ENCODE measurements at regions not wholly inside any gene's neighbourhood (a gene's known extent, or its start where the extent isn't known, plus 50 kb on each side); places are given as distances from the start of the nearest gene placed in this dataset.
"Not testable (repeated sequence)": the region's sequence is repeated elsewhere in the genome, so short reads cannot be mapped to it uniquely, and the experiment has no call there.

DNA sequence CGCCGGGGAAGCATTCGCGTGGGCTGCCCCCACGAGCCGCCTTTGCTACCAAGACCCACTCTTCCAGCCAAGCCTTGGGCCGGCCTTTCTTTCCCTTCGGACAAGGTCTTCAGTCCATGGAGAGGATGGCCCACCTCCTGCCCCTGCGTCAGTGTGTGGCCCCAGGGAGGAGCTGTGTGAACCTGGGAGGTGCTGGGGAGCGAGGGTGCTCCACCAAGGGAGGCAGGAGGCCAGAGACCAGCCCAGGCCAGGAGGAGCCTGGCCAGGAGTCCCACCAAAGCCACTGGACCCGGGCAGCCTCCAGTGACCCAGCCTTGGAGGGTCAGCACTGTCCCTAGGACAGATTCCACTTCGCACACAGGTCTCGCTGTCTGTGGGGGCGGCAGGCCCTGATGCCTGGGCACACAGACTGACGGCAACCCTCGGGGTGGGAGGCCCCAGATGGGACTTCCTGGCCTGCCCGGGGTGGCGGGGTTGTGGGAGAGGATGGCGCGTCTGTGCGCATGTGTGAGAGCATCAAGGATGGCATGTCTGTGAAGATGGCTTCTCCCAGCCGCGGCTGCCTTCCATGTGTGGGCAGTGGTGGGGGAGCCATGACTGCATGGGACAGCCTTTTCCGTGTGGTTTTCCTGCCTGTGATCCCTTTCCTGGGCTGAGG is 113.3 kb upstream of the LPCAT1 start:
- no peak for DNase-seq (ENCODE audit: low read depth)

DNA sequence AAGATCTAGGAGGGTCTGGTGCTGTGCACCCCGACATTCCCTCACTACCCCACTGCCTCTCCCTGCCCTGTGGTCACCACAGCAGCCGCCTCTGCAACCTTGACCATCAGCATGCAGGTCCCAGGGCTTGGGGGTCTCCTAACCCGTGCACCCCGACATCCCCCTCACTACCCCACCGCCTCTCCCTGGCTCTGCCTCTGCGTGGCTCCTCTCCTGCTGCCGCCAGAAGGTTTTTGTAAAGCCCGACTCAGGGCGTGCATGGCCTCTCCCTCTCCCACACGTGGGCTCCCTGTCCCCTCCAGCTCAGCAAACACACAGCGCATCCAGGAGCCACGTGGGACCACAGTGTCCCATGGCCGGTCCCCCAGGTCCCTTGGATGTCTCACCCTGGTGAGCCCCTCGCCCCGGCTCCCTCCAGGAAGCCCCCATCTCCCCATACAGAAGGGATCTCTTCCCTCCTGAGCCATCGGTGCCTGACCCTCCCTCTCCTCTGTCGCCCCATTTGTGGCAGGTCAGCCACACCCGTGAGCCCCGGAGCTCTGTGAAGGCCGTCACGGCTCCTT is 112.5 kb upstream of the LPCAT1 start:
- DNase-seq (ENCODE audit: low read depth), result not testable (repeated sequence)

DNA sequence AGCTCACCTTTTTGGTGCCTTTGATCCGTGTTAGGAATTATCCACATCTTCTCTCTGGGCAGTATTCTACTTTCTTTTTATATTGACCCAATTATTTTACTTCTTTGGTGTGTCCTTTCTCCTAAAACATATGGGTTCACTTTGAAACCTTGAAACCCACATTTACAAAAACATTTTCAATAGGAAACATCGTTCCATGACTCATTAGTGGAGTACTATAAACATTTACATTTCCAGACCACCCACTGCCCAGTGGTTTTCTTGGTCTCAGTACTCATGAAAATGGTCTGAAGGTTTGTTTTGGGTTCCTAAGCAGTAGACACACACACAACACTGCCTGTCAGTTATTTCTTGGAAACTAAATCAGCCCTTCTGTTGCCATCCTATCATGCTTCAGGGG is 111.7 kb upstream of the LPCAT1 start:
- not testable (repeated sequence) for DNase-seq (ENCODE audit: low read depth)

DNA sequence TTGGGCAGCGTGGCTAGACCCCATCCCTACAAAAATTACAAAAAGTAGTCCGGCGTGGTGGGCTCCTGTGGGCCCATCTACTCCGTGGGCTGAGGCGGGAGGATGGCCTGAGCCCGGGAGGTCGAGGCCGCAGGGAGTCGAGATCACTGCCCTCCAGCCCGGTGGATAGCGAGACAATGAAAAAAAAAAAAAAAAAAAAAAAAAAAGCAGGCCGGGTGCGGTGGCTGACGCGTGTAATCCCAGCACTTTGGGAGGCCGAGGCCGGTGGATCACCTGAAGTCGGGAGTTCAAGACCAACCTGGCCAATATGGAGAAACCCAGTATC is 110.5 kb upstream of the LPCAT1 start:
- no peak for DNase-seq (ENCODE audit: low read depth)

DNA sequence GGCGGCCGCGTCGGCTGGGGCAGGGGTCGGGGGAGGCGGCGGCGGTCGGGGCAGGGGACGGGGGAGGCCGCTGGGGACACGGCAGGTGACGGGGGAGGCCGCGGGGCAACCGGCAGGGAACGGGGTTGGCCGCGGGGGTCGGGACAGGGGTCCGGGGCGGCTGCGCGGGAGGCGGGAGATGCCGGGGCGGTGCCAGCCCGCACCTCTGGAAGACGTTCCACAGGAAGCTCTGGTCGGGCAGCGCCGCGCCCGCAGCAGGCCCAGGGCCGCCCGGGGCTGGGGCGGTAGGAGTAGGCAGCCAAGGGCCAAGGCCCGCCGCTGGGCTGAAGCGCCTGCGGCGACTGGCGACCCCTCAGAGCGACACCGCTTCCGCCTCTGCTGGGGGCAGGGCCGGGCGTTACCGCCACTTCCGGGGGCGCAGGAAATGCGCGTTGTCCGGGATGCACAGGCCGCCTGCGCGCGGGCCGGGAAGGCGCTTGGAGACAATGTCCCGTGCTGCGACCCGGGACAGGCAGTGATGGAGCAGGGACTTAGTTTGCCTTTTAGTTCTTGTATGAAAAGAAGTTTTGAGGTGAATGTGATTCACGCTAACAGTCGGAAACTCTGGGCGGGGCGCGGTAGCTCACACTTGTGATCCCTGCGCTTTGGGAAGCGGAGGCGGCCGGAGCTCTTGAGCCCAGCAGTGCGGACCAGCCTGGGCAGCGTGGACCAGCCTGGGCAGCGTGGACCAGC is 110.0 kb upstream of the LPCAT1 start:
- DNase-seq (ENCODE audit: low read depth), result peak; percentile 70

DNA sequence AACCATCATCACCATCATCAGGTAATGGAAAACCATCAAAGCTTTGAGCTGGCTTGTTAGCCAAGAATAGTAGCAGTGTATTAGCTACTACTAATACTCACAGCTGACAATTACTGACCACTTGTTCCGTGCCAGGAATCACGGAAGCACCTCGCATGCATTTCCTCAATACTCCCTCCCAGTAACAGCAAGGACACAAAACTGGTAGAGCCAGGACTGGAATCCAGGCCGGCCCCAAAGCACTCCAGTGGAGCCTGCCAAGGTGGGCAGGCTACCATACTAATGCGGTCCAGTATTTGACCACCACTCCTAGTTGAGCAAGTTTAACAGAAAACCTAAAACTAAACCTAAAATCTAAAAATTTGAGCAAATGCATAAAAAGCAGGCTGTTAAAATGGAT is 107.2 kb upstream of the LPCAT1 start:
- not testable (repeated sequence) for DNase-seq (ENCODE audit: low read depth)

DNA sequence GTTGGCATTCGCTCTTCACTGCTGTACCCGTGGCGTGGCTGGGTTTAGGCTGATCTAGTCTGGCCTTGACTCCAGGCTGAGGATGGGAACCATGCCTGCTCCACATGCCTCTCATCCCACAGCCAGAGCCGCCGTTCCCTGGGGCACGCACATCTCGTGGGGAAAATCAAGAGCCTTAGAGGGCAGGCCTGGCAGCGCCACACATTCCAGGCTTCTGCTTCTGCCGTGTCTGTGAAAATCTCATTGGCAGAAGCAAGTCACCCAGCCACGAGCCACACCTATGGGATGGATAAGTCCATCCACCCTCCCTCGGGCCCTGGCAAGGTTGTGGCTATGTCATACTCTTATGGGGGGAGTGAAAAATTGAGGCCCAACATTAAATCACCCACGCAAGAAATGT is 102.6 kb upstream of the LPCAT1 start:
- DNase-seq (ENCODE audit: low read depth), result not testable (repeated sequence)

DNA sequence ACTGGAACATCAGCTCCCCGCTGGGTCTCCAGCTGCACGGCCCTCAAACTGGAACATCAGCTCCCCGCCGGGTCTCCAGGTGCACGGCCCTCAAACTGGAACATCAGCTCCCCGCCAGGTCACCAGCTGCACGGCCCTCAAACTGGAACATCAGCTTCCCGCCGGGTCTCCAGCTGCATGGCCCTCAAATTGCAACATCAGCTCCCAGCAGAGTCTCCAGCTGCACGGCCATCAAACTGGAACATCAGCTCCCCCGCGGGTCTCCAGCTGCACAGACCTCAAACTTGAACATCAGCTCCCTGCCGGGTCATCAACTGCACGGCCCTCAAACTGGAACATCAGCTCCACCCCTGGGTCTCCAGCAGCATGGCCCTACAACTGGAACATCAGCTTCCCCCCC is 95.8 kb upstream of the LPCAT1 start:
- not testable (repeated sequence) for DNase-seq (ENCODE audit: low read depth)

DNA sequence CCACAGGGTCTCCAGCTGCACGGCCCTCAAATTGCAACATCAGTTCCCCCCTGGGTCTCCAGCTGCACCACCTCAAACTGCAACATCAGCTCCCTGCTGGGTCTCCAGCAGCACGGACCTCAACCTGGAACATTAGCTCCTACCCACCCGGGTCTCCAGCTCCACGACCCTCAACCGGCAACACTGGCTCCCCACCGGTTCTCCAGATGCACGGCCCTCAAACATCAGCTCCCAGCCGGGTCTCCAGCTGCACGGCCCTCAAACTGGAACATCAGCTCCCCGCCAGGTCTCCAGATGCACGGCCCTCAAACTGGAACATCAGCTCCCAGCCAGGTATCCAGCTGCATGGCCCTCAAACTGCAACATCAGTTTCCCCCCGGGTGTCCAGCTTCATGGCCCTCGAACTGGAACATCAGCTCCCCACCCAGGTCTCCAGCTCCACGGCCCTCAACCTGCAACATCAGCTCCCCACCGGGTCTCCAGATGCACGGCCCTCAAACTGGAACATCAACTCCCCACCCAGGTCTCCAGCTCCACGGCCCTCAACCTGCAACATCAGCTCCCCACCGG is 94.6 kb upstream of the LPCAT1 start:
- DNase-seq (ENCODE audit: low read depth), result not testable (repeated sequence)

DNA sequence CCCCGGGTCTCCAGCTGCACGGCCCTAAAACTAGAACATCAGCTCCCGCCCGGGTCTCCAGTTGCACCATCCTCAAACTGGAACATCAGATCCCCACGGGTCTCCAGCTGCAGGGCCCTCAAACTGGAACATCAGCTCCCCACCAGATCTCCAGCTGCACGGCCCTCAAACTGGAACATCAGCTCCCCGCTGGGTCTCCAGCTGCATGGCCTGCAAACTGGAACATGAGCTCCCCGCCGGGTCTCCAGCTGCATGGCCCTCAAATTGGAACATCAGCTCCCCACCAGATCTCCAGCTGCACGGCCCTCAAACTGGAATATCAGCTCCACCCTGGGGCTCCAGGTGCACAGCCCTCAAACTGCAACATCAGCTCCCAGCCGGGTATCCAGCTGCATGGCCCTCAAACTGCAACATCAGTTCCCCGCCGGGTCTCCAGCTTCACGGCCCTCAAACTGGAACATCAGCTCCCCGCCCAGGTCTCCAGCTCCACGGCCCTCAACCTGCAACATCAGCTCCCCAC is 93.5 kb upstream of the LPCAT1 start:
- DNase-seq (ENCODE audit: low read depth), result not testable (repeated sequence)

DNA sequence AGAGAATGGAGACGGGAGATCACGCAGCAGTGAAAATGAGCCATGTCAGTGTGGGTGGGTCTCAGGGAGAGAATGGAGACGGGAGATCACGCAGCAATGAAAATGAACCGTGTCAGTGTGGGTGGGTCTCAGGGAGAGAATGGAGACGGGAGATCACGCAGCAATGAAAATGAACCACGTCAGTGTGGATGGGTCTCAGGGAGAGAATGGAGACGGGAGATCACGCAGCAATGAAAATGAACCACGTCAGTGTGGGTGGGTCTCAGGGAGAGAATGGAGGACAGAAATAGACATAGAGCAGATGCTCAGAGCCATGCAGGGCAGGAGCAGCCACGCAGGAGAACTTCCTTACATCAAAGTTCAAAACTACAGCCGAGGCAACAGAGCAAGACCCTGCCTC is 89.8 kb upstream of the LPCAT1 start:
- DNase-seq (ENCODE audit: low read depth), result not testable (repeated sequence)

DNA sequence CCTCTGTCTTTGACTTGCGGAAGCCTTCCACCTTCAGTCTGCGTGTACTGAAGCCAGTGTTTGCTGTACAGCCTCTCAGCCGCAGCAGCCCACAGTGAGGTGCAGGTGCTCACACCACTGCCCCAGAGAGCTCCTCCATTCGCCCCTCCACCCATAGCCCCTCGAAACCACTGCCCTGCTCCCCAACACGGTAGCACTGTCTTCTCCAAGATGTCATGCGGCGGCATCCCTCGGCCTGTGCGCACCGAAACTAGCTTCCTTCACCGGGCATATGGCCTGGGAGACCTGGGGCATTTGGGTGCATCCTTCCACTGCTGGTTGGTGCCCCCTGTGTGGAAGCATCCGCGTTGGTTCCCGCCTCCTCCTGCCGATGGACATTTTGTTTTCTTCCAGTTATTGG is 86.8 kb upstream of the LPCAT1 start:
- DNase-seq (ENCODE audit: low read depth), result not testable (repeated sequence)

DNA sequence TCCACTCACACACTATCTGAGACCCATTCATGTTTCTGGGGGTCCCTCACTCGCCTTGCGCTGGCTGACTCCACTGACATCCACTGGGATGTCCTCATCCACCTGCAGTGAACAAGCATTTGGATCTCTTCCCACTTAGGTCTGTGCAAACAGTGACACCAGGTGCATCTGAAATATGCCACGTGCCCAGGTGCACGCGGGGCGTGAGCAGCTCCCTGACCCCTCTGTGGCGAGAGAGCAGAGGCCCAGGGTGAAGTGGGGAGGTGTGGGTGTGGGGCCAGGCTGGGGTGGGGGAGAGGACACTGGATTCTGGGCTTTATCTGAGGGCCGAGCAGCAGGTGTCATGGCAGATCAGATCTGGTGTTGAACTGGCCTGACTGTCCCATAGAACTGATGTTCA is 85.4 kb upstream of the LPCAT1 start:
- not testable (repeated sequence) for DNase-seq (ENCODE audit: low read depth)

DNA sequence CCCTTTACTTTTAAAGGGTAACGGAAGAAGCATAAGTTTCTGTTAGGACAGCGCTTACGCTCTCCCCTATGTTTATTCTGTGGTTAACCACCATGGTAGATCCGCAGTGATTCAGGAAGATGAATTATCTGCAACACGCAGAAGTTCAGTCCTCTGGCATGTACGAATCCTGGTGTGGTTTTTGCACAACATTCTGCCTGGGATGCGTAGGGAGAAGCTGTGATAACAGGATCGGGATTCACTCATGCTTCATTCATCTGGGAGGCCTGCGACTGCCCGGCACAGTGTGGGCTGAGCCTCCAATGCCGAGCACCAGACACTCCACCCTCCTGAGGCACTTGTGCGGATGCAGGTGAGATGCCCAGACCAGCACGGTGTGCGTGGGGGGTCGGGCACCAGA is 84.6 kb upstream of the LPCAT1 start:
- DNase-seq (ENCODE audit: low read depth), result peak; percentile 84

DNA sequence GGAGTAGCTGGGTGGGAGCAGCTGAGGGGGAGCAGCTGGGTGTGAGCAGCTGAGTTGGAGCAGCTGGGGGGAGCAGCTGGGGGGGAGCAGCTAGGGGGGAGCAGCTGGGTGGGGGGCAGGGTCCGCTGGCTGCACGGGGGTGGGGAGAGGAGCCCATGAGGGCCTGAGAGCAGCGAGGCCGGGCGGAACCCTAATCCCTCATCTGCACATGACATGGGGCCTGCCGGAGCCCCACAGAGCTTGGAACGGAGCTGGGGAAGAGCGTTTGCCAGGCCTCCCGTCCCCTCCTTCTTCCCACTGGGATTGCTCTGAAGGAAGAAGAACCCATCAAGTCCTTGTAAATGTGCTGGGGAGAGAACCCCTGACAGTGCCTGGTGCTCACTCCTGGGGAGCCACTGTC is 83.2 kb upstream of the LPCAT1 start:
- DNase-seq (ENCODE audit: low read depth), result not testable (repeated sequence)

DNA sequence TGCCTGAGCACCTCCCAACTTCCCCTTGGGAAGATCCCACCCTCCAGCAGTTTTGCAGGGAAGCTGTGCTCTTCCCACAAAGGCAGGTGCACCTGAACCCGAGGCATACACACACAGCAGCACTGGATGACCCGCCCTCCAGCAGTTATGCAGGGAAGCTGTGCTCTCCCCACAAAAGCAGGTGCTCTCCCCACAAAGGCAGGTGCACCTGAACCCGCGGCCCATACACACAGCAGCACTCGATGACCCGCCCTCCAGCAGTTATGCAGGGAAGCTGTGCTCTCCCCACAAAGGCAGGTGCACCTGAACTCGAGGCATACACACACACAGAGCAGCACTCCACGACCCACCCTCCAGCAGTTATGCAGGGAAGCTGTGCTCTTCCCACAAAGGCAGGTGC is 80.2 kb upstream of the LPCAT1 start:
- DNase-seq (ENCODE audit: low read depth), result not testable (repeated sequence)

DNA sequence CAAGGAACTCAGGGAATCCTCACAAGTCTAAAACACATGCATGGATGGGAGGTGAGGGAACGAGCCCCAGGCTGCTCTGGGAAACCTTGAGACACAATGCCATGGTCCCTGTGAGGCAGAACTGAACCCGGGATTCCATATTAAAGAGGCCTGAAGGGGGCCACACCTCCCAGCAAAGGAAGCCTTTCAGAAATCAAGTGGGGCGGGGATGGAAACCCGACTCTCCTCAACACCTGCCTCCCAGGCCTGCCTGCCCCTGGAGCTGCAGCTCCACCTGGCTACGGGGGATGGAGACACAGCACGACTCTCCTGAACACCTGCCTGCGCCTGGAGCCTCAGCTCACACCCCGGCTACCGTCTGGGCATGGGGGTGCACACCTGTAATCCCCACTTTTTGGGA is 77.8 kb upstream of the LPCAT1 start:
- not testable (repeated sequence) for DNase-seq (ENCODE audit: low read depth)

DNA sequence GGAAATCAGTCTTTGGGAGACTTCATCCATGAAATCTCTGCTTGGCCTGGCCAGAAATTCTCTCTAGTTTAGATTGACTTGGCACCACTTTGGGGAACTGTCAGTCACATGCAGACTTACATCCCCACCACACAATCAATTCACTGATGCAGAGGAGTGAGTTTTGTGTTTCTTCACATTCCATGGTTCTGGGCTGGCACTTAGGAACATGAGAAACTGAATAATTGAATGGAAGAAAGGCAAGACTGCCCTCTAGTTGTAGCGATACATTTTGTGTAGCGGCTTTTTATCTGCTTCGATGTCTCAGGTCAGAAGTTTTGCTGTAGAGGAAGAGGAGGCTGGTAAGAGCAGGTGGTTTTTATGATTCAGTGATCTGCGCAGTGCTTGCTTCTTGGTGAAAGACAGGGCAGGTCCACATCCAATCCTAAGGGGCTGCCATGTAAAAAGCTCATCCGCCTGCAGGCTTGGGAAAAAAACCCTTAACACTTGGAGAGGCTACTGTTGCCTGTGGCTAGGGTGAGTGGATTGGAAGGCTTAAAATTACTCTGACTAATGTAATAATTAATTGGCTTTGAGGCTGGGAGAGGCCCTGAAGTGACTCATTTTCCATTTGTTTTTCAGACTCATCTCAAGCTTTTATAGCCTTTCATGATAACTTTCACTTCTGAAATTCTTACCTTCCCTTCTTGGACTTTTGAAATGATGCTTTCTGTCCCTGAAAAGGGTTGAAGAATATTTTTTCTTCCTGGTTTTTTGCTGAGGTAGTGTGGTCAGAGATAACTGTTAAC is 75.4 kb upstream of the LPCAT1 start:
- not testable (repeated sequence) for DNase-seq (ENCODE audit: low read depth)

DNA sequence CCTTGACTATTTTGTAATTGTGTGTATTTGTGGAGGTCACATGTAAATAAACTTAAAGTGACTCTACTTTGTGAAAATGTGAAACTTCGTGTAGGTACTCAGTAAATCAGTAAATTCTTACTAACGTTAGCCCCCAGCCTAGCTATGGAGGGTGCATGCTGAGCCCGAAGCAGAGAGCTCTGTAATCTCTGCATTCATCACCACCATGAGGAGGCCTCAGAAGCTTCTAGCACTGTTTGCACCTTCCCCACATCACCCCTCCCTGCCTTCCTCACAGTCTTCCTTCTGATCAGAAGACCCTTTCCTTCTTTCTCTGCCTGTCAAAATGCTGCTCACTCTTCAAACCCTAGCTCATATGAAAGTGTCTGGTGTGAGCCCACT is 73.3 kb upstream of the LPCAT1 start:
- not testable (repeated sequence) for DNase-seq (ENCODE audit: low read depth)

DNA sequence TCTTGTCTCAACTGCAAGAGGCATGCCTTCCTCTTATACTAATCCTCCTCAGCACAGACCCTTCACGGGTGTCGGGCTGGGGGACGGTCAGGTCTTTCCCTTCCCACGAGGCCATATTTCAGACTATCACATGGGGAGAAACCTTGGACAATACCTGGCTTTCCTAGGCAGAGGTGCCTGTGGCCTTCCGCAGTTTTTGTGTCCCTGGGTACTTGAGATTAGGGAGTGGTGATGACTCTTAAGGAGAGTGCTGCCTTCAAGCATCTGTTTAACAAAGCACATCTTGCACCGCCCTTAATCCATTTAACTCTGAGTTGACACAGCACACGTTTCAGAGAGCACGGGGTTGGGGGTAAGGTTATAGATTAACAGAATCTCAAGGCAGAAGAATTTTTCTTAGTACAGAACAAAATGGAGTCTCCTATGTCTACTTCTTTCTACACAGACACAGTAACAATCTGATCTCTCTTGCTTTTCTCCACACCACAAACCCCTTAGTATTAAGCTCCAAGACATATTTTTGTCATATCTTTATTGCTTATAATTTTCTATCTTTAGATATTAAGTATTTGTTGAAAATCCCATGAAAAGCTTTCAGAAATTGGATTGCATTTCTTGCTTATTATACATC is 72.8 kb upstream of the LPCAT1 start:
- not testable (repeated sequence) for DNase-seq (ENCODE audit: low read depth)

DNA sequence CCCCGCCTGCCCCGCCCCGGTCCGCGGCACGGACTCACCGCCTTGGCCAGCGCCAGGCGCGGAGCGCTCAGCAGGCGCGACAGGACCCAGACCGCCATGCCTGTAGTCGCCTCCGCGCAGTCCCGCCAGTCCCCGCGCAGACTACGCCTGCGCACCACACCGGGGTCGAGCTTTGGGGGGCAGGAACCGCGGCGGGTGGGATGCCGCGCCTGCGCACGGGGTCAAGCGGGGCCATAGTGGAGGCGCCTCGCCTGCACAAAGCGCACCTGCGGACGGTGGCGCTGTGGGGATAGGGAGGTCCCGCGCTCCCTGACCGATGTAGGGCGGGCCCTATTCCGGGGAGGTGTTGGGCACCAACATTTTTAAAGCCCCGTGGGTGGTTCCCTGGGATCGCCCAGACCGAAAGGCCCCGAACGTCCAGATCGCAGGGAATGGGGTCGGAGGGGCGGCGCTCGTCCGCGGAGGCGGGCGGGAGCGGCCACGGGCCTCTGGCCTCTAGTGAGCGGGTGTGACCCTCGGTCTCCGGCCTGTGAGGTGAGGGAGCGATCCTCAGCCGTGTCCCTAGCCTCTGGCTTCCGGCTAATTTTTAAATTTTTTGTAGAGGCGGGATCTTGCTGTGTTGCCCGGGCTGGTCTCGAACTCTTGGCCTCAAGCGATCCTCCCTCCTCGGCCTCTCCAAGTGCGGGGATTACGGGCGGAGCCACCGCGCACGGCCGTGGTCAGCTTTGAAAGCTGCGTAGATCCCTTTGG is 70.8 kb upstream of the LPCAT1 start:
- DNase-seq (ENCODE audit: low read depth), result no peak
